ENCODE measurements at regions not wholly inside any gene's neighbourhood (a gene's known extent, or its start where the extent isn't known, plus 50 kb on each side); places are given as distances from the start of the nearest gene placed in this dataset.
"Not testable (repeated sequence)": the region's sequence is repeated elsewhere in the genome, so short reads cannot be mapped to it uniquely, and the experiment has no call there.

DNA sequence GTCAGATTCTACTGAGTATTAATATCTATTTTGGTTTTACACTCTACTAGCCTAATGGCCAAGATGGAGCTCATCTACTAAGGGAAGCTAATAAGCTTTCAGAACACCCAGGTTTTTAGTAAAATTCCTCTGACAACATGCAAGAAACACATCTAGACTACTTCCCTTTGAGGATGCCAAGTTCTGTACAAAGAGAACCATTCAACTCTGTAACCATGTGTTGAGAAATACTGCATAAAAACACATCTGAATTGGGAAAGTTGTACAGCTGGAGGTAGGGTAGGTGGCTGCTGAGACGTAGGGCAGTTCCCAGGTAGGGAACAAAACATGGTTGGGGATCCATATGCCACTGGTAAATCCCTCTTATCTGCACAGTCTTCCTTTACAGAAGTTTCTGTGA lies 66.2 kb downstream of the SC5D start:
- Histone ChIP-seq H3K9me3 (no peaks in the 10 kb centered on the region), H3K27ac (no peak overlapping the region), H3K36me3 (no peaks in the 10 kb centered on the region), H3K27me3 (no peaks in the 10 kb centered on the region), H3K4me1 (peaks cover 0 to 5% (median 0%) of the 10 kb centered on the region in 12 donors), H3K4me3 (no peak overlapping the region)
- intact Hi-C loops (cut with DNase I): no loop called here
- ATAC-seq (peak in 2 of 4 donors; percentile 70 to 80), DNase-seq (no peak)
- 55 to 75% (median 63%) methylated on average over 1 of the region's 1 CpG for WGBS, 4 donors
- no peak for TF ChIP-seq POLR2A (IDR thresholded peaks at IDR 0.05)
- TF ChIP-seq CTCF (IDR thresholded peaks at IDR 0.05): no peak

DNA sequence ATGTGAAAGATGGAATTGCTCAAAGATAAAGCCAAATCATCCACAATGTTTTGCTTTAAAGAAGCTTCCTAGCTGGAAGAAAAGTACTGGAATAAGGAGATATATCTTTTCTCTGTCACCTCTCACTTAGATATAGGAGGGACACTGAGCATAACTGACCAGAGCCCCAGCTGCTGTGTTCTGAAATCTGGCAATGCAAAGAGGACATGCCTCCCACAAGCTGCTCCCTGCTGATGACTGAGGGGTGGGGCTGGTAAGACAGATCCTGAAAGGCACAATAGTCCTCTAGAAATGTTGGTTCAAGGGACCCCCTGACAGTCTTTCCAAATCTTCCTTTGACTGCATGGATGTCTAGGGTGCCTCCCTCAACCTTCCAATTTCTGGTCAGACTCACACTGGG lies 67.0 kb downstream of the SC5D start:
- no peak overlapping the region for H3K27ac ChIP-seq
- H3K36me3 ChIP-seq: no peaks in the 10 kb centered on the region
- intact Hi-C loops (cut with DNase I): no loop called here
- no peak for TF ChIP-seq POLR2A (IDR thresholded peaks at IDR 0.05)
- H3K4me1 ChIP-seq: peaks cover 0 to 5% (median 0%) of the 10 kb centered on the region in 12 donors
- H3K27me3 ChIP-seq: no peaks in the 10 kb centered on the region
- no peak for ATAC-seq
- DNase-seq: no peak
- no peak overlapping the region for H3K4me3 ChIP-seq
- no peaks in the 10 kb centered on the region for H3K9me3 ChIP-seq

GRCh38 chr11:121362955-121363354 lies 70.4 kb downstream of the SC5D start:
- intact Hi-C loops (cut with DNase I); H3K4me3 ChIP-seq; H3K36me3 ChIP-seq; H3K9me3 ChIP-seq; H3K27me3 ChIP-seq; H3K27ac ChIP-seq; DNase-seq: not testable (repeated sequence)
- peaks cover 0 to 18% (median 5%) of the 10 kb centered on the region in 12 donors for H3K4me1 ChIP-seq
- WGBS, 4 donors: 93 to 97% (median 94%) methylated on average over 38 to 41 of the region's 41 CpGs
- peak in 1 of 4 donors; percentile 38 for ATAC-seq

DNA sequence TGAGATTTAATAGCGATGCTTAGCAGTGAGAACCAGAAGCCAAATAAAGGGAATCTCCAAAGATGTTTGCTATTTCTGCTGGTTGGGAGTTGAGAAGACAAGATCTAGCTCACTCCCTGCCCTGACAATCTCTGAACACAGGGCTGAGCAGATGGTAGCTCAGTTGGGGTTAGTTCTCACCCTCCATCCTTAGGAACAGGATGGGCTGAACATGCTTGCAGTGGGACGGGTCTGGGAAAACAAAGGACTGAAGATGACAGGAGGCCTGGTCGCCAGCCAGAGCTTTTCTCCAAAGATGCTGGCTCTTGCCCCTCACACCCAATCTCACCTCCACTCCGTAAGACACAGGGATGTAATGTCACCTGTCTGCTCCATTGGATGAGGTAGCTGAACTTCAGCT lies 72.7 kb downstream of the SC5D start:
- H3K4me3 ChIP-seq: no peak overlapping the region
- no peaks in the 10 kb centered on the region for H3K9me3 ChIP-seq
- intact Hi-C loops (cut with DNase I): no loop called here
- DNase-seq: no peak
- no peaks in the 10 kb centered on the region for H3K27me3 ChIP-seq
- 89 to 100% (median 91%) methylated on average over 4 of the region's 4 CpGs for WGBS, 4 donors
- peaks cover 0 to 25% (median 5%) of the 10 kb centered on the region in 12 donors for H3K4me1 ChIP-seq
- TF ChIP-seq CTCF (IDR thresholded peaks at IDR 0.05) (no peak), POLR2A (IDR thresholded peaks at IDR 0.05) (no peak)
- H3K36me3 ChIP-seq: no peaks in the 10 kb centered on the region
- H3K27ac ChIP-seq: no peak overlapping the region
- no peak for ATAC-seq

GRCh38 chr11:121366038-121366437 lies 73.5 kb downstream of the SC5D start:
- Histone ChIP-seq H3K9me3 (no peaks in the 10 kb centered on the region), H3K27me3 (no peaks in the 10 kb centered on the region), H3K4me1 (peaks cover 0 to 25% (median 5%) of the 10 kb centered on the region in 12 donors), H3K4me3 (no peak overlapping the region), H3K36me3 (no peaks in the 10 kb centered on the region), H3K27ac (no peak overlapping the region)
- intact Hi-C loops (cut with DNase I): no loop called here
- 91 to 95% (median 94%) methylated on average over 5 of the region's 5 CpGs for WGBS, 4 donors
- DNase-seq (no peak), ATAC-seq (no peak)
- no peak for TF ChIP-seq CTCF (IDR thresholded peaks at IDR 0.05)

Measured in heart left ventricle (tissue), 16 donors.